ENCODE measurements at regions not wholly inside any gene's neighbourhood (a gene's known extent, or its start where the extent isn't known, plus 50 kb on each side); places are given as distances from the start of the nearest gene placed in this dataset.
"Not testable (repeated sequence)": the region's sequence is repeated elsewhere in the genome, so short reads cannot be mapped to it uniquely, and the experiment has no call there.

DNA sequence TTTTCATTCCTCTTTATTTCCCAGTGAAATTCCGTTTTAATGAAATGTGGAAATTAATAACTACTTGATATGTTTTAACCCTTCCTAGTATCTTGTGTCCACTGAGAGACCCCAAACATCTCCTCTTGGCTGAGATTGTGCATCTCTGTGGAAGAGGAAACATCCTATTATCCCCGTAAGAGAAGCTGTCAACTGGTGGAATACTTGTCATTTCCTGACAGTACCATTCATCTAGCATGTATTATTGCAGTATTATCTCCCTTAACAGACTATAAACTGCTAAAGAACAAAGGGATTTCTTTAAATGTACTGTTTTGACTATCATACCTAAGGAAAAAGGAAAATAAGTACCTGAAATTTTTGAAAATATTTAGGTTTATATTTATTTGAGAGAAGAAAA, 277.3 kb upstream of the SLC7A11 start:
- no peak for DNase-seq (ENCODE audit: low read depth)

DNA sequence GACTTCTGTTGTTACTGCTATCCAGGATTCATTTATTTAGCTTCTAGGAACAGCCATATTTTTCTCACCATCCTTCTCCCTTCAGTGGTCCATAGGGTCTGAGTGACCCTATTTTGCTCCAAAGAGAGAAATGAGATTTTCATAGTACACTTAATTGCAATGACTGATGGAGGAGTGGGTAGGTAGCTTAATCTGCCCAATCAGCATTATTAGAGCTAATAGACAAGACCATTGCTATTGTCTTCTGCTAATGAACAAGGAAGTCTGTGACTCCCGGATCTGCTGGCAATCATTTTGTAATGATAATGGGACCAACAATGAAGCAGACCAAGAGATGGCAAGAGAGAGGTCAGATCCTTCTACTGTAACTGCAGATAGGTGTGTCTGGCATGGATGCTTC, 271.4 kb upstream of the SLC7A11 start:
- DNase-seq (ENCODE audit: low read depth), result no peak

DNA sequence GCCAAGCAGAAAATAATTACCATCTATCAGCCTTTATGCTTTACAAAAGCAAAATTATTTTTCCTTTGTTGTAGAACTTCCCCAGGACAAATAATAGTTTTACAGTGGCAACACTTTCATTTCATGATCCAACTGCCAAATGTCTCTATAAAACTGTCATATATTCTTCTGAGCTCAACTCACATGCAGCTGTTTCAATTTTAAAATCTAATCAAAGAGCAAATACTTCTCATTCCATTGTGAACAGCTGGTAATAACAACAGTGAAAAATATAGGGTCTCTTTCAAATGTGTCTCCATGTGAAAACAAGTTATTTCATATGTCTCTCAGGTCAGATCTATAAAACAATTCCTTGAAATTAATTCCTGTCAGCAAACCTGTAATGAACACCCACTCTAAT, 270.6 kb upstream of the SLC7A11 start:
- peak; percentile 32 for DNase-seq (ENCODE audit: low read depth)

DNA sequence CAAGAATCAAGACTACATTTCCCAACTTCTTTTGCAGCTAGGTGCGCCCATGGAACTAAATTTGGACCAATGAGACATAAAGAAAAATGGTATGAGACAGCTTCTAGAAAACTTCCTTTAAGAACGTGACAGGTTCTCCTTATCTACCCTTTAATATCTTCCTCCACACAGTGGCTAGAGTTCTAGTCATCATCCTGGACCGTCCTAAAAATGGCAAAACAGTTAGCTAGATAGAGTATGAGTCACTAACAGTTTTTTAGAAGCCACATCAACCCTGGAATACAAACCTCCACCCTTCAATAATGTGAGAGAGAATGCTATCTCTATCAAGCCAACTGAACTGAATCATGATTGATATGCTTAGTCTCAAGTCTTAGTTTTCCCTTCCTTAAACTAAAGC, 267.9 kb upstream of the SLC7A11 start:
- peak; percentile 71 for DNase-seq (ENCODE audit: low read depth)

DNA sequence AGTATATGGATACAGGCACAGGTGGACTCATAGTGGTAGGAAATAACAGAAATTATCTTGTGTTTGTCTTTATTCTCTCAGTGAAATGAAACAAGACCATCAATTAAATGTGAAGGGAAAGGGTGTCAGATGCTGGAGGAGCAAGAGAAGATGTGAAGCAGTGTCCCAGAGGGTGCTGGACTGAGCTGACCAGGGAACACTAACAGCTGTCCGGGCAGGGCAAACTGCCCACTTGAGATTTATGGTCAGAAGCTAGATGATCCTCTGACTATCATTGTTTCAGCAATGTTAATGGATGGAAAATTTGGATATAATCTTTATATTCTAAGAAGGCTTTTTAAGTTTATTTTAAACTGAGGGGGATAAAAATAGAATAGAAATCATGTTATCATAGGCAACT, 267.2 kb upstream of the SLC7A11 start:
- DNase-seq (ENCODE audit: low read depth), result peak; percentile 59

DNA sequence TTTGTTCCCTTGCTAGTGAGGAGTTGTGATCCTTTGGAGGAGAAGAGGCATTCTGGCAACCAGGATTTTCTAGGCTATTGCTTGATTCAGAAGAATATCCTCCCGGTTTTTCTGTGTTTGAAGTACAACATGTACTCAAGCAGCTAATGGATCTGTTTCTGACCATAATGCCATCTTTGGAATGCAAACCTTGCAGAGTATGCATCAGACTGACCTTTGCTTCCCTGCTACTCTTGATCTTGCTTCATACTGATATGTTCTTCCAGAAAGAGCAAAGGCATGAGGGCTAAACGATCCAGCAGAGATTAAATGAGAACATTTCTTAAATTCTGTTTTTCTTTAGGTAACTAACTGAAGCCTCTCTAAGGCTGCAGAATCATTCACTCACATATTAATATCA, 265.4 kb upstream of the SLC7A11 start:
- no peak for DNase-seq (ENCODE audit: low read depth)

DNA sequence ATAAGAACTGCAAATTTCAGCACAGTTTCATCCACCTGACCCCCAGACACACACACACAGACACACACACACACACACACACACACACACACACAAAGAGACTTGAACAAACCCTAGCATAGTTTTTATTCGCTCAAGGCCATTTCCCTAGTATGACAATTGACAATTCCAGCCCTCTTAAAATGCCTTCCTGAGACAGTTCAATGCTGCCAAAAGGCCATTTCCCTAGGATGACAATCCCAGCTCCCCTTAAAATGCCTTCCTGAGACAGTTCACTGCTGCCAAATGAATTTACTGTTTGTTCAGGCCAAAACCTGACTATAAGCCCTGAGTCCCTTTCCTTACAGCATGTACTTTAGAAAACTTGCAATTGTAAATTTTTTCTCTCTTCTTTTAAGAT, 259.5 kb upstream of the SLC7A11 start:
- no peak for DNase-seq (ENCODE audit: low read depth)

DNA sequence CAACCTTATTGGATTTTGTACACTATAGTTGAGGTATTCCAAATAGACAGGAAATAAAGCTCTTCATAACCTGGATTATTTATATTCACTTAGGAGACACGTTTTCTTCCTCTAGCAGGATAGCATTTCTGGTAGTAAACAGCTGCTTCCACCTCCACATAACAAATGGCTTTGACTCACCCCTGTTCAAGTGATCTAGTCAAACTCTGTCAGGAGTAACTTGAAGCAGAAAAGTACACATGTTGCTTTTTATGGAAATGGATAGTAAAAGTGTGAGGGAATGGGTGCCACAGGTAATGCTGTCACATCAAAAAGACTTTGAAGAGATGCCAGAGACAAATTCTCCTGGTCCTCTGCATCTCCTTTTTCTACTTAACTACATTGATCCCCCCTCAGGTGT, 258.7 kb upstream of the SLC7A11 start:
- peak; percentile 44 for DNase-seq (ENCODE audit: low read depth)

DNA sequence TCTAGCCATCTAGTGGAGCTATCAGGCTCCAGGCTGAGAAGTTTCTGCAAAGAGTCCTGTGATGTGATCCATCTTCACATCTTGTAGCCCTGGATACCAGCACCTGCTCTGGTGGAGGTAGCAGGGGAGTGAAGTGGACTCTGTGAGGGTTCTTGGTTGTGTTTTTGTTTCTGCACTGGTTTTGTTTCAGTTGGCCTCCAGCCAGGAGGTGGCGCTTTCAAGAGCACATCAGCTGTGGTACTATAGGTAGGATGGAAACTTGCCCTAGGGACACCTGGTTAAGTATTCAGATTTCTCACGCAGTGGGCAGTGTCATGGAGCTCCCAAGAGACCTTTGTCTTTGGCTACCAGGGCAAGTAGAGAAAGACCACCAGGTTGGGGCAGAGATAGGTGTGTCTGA, 257.5 kb upstream of the SLC7A11 start:
- DNase-seq (ENCODE audit: low read depth), result no peak

DNA sequence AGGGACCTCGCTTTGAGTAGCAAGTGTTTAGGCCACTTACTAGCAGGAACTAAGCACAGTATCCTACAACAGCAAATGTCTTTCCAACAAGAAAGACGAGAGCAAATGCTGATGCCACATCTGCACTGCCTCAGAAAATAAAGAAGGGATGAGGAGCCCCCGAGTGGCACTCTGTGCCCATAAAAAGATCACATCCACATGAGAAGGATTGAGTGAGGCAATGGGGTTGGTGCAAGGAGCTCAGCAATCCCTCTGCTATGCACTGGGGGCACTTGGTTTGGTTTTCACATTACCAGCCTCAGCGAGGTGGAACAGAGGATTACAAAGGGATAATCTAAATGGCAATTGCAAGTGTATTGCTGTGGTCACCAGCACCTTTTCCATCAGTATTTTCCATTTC, 252.8 kb upstream of the SLC7A11 start:
- DNase-seq (ENCODE audit: low read depth), result peak; percentile 70

DNA sequence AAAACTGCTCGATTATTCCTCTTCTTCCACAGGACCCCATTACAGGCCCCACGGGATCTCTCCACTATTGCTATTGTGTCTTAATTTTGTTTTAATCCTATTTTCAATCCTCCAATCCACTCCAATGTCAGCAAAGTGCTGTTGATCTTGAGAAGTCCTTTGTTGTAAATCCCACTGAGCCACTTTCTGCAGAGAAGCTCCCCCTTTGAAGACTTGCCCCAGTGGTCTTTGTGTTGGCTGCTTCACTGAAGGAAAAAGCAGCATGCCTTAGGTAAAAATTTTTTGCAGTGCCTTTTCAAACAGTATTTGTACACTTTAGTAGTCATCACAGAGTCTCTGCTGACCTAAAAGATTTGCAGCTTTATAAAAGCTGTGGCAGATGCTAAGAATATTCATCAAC, 252.0 kb upstream of the SLC7A11 start:
- DNase-seq (ENCODE audit: low read depth), result no peak

DNA sequence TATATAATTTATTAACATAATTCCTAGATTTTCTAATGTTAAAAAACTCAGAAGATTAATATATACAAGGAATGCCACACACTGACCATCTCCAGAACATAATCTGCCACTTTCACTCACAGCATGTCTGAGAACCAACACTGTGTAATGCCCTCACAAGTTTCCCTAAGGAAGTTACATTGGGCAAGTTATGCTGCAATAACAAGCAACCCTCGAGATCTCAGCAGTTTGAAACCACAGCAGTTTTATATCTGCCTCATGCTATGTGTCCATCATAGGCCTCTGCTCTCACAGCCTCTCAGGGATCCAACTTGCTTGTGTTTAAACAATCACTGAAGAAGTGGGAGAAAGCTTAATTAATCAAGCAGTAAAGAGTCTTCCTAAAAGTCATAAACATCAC, 250.0 kb upstream of the SLC7A11 start:
- DNase-seq (ENCODE audit: low read depth), result no peak

DNA sequence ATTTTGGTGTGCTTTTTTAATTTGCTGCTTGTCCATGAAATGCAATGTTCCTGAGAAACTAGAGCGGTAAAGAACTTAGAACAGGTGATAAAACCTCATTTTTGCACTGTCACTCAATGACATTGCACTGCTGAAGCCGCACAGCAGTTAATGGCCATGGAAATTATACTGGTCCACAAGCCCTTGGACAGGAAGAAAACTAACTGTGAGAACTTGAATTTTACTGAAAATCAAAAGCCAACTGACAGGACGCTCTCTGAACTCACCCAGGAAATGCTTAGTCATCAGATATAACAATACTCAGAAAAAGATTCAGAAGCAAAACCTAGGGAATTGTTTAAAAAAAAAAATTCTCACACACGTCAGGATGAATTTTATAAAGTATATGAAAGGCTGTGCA, 246.4 kb upstream of the SLC7A11 start:
- peak; percentile 18 for DNase-seq (ENCODE audit: low read depth)

DNA sequence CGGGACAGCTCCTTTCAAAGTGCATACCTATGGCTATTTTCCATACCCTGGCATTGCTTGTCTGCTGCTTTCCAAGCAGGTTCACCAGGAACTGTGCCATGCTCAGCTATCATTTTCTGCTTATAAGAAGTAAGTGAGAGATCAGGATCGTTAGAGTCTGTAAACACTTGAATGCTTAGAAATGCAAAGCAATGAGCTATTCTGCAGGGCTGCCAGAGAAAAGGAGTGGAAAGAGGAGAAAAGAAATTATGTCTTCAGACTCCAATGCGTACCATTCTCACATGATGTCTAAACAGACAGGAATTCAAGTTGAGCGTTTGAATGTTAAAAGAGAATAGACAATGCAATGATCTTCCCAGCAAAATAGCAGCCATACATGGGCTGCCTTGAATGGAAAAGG, 245.5 kb upstream of the SLC7A11 start:
- DNase-seq (ENCODE audit: low read depth), result no peak

DNA sequence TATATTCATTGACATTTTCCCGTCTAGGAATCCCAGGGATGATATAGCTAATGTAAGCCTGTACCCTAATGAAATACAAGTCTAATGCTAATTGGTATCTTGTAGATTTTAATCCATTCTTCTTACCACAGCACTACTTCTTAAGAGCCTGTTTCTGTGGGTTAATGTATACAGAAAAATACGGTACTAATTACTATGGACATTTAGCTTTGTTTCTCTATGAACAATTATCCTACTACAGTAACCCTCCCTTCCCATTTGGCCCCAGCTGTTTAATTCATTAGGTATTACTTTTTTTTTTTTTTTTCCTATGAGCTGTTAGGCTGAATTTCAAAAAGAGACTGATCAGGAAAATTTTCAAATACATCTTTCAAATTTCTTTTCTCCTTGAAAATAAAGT, 245.1 kb upstream of the SLC7A11 start:
- DNase-seq (ENCODE audit: low read depth), result no peak

DNA sequence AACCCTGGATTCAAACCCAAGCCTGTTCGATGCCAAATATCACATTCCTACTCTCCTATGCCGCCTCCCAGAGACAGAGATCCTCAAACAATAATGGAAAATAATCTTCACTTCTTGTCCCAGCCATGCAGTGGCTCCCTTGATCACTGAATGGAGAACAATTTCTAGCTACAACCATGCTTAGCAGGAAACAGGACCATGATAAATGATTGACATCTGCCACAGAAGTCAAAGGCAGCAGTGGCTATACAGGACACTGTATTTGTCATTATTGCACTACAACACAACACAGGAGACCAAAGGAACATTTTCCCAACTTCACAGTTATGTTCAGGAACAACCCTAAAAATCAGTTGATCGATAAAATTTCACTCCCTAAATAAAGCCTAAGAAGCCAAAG, 243.3 kb upstream of the SLC7A11 start:
- no peak for DNase-seq (ENCODE audit: low read depth)

DNA sequence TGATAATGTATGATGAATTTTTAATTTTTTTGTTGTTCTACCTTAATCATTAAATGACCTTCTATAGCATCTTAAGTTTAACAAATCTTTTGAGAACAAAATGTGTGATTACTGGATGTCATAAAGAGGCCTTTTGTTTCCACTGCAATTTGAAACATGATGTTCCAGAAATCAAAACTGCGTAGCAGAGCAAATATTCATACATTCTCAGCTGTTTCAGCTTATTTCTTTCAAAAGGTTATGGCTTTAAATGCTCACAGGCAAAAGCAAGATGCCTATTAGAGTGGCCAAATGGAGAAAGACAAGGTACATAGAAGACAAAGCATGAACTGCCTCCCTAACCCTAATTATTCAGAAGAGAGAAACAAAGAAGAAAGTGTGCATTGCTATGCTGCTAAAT, 233.0 kb upstream of the SLC7A11 start:
- peak; percentile 48 for DNase-seq (ENCODE audit: low read depth)

DNA sequence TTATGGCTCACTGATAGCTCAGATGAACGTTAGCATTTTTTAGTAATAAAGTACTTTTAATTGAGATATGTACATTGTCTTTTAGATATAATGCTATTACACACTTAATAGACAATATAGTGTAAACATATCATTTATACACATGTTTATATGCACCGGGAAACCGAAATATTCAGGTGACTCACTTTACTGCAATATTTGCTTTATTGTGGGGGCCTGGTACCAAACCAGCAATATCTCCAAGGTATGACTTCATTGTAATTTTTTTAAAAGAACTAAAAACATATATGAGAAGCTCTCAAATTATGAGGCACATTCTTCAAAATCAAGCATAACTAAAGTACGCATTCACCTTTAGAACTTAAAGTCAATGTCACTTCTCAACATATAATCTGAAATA, 231.2 kb upstream of the SLC7A11 start:
- no peak for DNase-seq (ENCODE audit: low read depth)

DNA sequence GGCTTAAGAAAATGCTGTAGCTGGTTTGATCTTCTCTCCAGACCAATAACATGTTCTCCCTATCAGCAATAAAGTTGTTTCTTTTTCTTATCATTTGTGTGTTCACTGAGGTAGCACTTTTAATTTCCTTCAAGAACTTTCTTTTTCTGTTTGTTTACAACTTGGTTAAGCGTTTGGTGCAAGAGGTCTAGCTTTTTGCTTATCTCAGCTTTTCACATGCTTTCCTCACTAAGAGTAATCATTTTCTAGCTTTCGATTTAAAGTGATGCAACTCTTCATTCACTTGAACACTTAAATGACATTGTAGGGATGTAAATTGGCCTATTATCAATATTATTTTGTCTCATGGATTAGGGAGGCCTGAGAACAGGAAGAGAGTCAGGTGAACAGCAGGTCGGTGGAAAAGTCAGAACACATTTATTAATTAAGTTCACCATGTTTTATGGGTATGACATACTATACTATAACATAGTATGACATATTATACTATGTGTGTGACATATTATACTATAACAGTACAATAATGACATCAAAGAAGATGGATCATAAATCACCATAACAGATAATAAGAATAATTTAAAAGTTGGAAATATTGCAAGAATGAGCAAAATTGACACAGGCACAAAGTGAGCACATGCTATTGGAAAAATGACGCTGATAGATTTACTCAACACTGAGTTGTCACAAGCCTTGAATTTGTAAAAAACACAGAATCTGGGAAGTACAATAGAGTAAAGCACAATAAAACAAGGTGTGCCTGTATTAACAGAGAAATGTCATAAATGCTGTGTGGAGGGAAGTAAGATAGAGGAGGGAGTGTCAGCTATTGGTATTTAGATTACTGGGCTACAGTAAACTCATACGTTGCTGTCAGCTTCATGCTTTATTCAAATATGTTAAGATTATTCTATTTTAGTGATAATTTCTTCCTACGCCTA, 218.6 kb upstream of the SLC7A11 start:
- no peak for DNase-seq (ENCODE audit: low read depth)

DNA sequence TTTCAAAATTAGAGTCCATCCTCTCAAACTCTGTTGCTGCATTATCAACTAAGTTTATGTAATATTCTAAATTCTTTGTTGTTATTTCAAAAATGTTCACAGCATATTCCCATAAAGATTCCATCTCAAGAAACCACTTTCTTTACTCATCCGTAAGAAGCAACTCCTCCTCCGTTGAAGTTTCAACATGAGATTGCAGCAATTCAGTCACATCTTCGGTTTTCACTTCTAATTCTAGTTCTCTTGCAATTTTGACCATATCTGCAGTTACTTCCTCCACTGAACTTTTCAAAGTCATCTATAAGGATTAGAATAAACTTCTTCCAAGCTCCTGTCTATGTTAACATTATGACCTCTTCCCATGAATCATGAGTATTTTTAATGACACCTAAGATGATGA, 216.6 kb upstream of the SLC7A11 start:
- no peak for DNase-seq (ENCODE audit: low read depth)

DNA sequence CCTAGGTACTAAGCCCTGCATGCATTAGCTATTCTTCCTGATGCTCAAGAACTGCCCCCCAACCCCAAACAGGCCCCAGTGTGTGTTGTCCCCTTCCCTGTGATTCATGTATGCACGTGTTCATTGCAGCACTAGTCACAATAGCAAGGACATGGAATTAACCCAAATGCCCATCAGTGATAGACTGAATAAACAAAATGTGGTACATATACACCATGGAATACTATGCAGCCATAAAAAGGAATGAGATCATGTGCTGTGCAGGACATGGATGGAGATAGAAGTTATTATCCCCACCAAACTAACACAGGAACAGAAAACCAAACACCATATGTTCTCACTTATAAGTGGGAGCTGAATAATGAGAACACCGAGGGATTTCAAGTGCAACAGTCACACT, 214.2 kb upstream of the SLC7A11 start:
- not testable (repeated sequence) for DNase-seq (ENCODE audit: low read depth)

DNA sequence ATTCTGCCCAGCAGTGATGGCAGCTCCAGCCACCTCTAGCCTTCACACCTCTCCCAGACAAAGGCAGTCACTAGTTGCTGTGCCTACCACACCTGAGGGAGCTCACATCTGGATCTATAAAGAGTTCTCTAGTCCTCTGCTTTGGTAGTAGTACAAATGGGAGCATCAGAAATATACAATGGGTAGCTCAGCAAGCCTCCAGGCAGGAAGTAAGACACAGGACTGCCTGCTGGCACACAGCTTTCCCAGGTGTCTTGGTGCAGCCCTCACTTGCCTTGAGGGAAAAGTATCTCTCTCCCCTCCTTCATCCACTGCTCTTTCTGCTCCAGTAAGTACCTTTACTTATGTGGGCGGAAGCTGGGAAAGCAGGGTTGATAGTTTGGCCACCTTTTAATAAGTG, 212.9 kb upstream of the SLC7A11 start:
- no peak for DNase-seq (ENCODE audit: low read depth)

DNA sequence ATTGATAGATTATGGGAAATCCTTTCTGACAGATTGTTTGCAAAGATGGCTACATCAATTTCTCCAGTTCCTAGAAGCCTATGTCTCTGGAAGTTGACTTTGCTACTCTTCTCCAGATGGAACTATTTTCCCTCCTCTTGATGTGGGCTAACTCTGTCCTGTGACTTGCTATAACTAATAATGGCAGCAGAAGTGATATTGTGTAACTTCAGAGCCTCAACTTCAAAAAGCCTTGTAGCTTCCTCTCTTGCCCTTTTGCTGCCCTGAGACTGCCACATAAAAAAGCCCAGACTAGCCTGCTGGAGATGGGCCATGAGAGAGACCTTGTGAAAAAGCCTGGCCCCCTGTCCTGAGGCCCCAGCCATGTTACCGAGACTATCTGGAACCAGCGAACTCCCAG, 210.7 kb upstream of the SLC7A11 start:
- DNase-seq (ENCODE audit: low read depth), result no peak

DNA sequence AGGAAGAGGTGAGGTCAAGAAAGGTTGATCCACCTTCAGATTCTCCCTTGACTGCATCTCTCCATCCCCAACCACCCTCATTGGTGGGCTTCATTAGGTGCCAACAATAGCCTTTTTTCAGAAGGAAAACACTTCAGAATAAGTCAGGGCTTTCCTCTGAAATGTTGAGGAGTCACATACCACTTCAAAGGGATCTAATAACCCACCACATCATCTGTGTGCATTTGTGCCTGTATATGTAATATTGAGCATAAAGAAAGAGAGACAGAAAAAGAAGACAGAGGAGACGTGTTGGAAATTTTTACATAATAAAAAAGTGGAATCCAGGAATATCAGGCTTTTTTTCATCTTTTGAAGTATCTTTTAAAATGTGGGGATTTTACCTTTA, 209.1 kb upstream of the SLC7A11 start:
- DNase-seq (ENCODE audit: low read depth), result no peak
